Stomach (tissue), 4 donors: ENCODE measurements at regions not wholly inside any gene's neighbourhood (a gene's known extent, or its start where the extent isn't known, plus 50 kb on each side); places are given as distances from the start of the nearest gene placed in this dataset.

Experiments used
- EP300 ChIP-seq: sonication (generic); formaldehyde crosslinking; IDR thresholded peaks from one replicate; pipeline ENCODE4 v1.6.1; 2017; ENCODE audit warnings: antibody characterized with exemption
- POLR2A ChIP-seq, 4 donors: fragments of 450-650 bp; IDR thresholded peaks; one replicate each; pipeline ENCODE4 v1.6.1; 2016; ENCODE audit warnings: antibody characterized with exemption in 4 of 4, control low read depth in 2 of 4, mild to moderate bottlenecking in 1 of 4, moderate library complexity in 1 of 4
- POLR2AphosphoS5 ChIP-seq, 3 donors: sonication (generic); formaldehyde crosslinking; IDR thresholded peaks; one replicate each; pipeline ENCODE4 v1.6.1; 2016; ENCODE audit warnings: antibody characterized with exemption in 3 of 3
- TF ChIP-seq, protein P1 (sequence below), 7 experiments: fragments of 450-650 bp in 4 of 7; fragments of 200-600 bp in 3 of 7; sonication (generic) in 3 of 7; IDR thresholded peaks; one replicate each; pipeline ENCODE4 v1.5.1; 2016 to 2019; ENCODE audit warnings: antibody characterized with exemption in 7 of 7, control low read depth in 2 of 7, mild to moderate bottlenecking in 1 of 7

DNA sequence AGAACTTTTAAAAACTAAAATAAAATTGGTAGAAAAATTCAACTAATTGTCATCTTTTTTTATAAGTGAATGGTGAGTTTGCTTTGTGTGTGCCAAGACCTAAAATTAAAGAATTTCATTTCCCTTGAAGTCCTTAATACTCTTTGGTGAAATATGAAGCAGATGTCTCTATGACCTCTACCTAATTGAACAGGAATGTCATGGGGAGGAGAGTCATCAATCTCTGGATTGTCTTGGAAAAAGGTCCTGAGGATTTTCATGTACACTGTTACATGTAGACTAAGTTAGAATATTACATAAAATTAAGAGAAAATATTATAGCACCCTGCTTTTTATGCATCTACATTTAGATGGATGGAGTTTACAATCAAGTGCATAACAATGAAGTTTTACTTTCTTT, 177.9 kb upstream of the LRP1B start:
- TF ChIP-seq POLR2AphosphoS5 (IDR thresholded peaks at IDR 0.05) = no peak
- TF ChIP-seq, protein P1, sequence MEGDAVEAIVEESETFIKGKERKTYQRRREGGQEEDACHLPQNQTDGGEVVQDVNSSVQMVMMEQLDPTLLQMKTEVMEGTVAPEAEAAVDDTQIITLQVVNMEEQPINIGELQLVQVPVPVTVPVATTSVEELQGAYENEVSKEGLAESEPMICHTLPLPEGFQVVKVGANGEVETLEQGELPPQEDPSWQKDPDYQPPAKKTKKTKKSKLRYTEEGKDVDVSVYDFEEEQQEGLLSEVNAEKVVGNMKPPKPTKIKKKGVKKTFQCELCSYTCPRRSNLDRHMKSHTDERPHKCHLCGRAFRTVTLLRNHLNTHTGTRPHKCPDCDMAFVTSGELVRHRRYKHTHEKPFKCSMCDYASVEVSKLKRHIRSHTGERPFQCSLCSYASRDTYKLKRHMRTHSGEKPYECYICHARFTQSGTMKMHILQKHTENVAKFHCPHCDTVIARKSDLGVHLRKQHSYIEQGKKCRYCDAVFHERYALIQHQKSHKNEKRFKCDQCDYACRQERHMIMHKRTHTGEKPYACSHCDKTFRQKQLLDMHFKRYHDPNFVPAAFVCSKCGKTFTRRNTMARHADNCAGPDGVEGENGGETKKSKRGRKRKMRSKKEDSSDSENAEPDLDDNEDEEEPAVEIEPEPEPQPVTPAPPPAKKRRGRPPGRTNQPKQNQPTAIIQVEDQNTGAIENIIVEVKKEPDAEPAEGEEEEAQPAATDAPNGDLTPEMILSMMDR (IDR thresholded peaks at IDR 0.05) = no peak
- TF ChIP-seq POLR2A (IDR thresholded peaks at IDR 0.05) = no peak
- no peak for TF ChIP-seq EP300
